H9 (cell line): ENCODE measurements at regions not wholly inside any gene's neighbourhood (a gene's known extent, or its start where the extent isn't known, plus 50 kb on each side); places are given as distances from the start of the nearest gene placed in this dataset.

Experiments used
- DNase-seq: peaks from one replicate; pipeline ENCODE4 v3.0.0-alpha.2; 2017
- H2AFZ ChIP-seq: one replicate; pipeline ENCODE4 v1.6.1; 2013; ENCODE audit warnings: mild to moderate bottlenecking, low read length, control low read depth, moderate library complexity
- H2AK5ac ChIP-seq: 2 replicates; pipeline ENCODE4 v1.6.1; 2013; ENCODE audit warnings: low read length, control low read depth, mixed read lengths; ENCODE audit not compliant: insufficient read length
- H2BK120ac ChIP-seq: one replicate; pipeline ENCODE4 v1.6.1; 2013; ENCODE audit warnings: low read depth, mild to moderate bottlenecking, low read length, control low read depth, inconsistent platforms; ENCODE audit not compliant: poor library complexity, severe bottlenecking
- H2BK12ac ChIP-seq: 2 replicates; pipeline ENCODE4 v1.6.1; 2013; ENCODE audit warnings: low read length, control low read depth, mixed read lengths, low read depth; ENCODE audit not compliant: insufficient read length
- H2BK15ac ChIP-seq: 2 replicates; pipeline ENCODE4 v1.6.1; 2013; ENCODE audit warnings: low read depth, low read length, control low read depth
- H2BK20ac ChIP-seq: one replicate; pipeline ENCODE4 v1.6.1; 2013; ENCODE audit warnings: low read depth, mild to moderate bottlenecking, low read length, control low read depth, inconsistent platforms; ENCODE audit not compliant: poor library complexity, severe bottlenecking
- H2BK5ac ChIP-seq: 2 replicates; pipeline ENCODE4 v1.6.1; 2013; ENCODE audit warnings: low read length, control low read depth, mixed read lengths; ENCODE audit not compliant: insufficient read length
- H3K14ac ChIP-seq: 2 replicates; pipeline ENCODE4 v1.6.1; 2013; ENCODE audit warnings: low read length, control low read depth; ENCODE audit not compliant: insufficient read depth
- H3K18ac ChIP-seq: 2 replicates; pipeline ENCODE4 v1.6.1; 2013; ENCODE audit warnings: low read depth, mild to moderate bottlenecking, mixed read lengths, low read length, control low read depth; ENCODE audit not compliant: insufficient read length
- H3K23ac ChIP-seq: 2 replicates; pipeline ENCODE4 v1.6.1; 2013; ENCODE audit warnings: low read length, control low read depth, mixed read lengths, low read depth; ENCODE audit not compliant: insufficient read length
- H3K23me2 ChIP-seq: 2 replicates; pipeline ENCODE4 v1.6.1; 2013; ENCODE audit warnings: low read depth, mild to moderate bottlenecking, mixed read lengths, low read length, control low read depth; ENCODE audit not compliant: insufficient read length, poor library complexity, severe bottlenecking
- H3K27ac ChIP-seq: 2 replicates; pipeline ENCODE4 v1.5.1; 2013; ENCODE audit warnings: low read length, control low read depth, mixed read lengths, low read depth; ENCODE audit not compliant: insufficient read length
- H3K27me3 ChIP-seq: 2 replicates; pipeline ENCODE4 v1.6.1; 2013; ENCODE audit warnings: low read length, control low read depth, inconsistent platforms; ENCODE audit not compliant: insufficient read depth
- H3K4ac ChIP-seq: 2 replicates; pipeline ENCODE4 v1.6.1; 2013; ENCODE audit warnings: low read depth, mild to moderate bottlenecking, control low read depth, inconsistent platforms, low read length, moderate library complexity
- H3K4me1 ChIP-seq: 2 replicates; pipeline ENCODE4 v1.6.1; 2013; ENCODE audit warnings: low read length, control low read depth, inconsistent platforms; ENCODE audit not compliant: insufficient read depth
- H3K4me2 ChIP-seq: 2 replicates; pipeline ENCODE4 v1.6.1; 2013; ENCODE audit warnings: low read length, control low read depth, mixed read lengths; ENCODE audit not compliant: insufficient read length, insufficient read depth
- H3K56ac ChIP-seq: 2 replicates; pipeline ENCODE4 v1.6.1; 2013; ENCODE audit warnings: low read depth, mild to moderate bottlenecking, mixed read lengths, low read length, control low read depth; ENCODE audit not compliant: insufficient read length
- H3K79me1 ChIP-seq: 2 replicates; pipeline ENCODE4 v1.6.1; 2013; ENCODE audit warnings: low read depth, mild to moderate bottlenecking, moderate library complexity, low read length, control low read depth, inconsistent platforms; ENCODE audit not compliant: insufficient read depth, poor library complexity, severe bottlenecking
- H3K79me2 ChIP-seq: 2 replicates; pipeline ENCODE4 v1.6.1; 2013; ENCODE audit warnings: low read length, control low read depth, inconsistent platforms; ENCODE audit not compliant: insufficient read depth
- H3K9ac ChIP-seq: 2 replicates; pipeline ENCODE4 v1.6.1; 2013; ENCODE audit warnings: low read length, control low read depth, mixed read lengths; ENCODE audit not compliant: insufficient read length; ENCODE audit errors: extremely low read depth
- H3K9me3 ChIP-seq: one replicate; pipeline ENCODE4 v1.6.1; 2013; ENCODE audit warnings: low read depth, low read length, inconsistent platforms; ENCODE audit not compliant: control insufficient read depth
- H3T11ph ChIP-seq: one replicate; pipeline ENCODE4 v1.6.1; 2013; ENCODE audit warnings: mild to moderate bottlenecking, low read length, control low read depth, inconsistent platforms
- H4K20me1 ChIP-seq: one replicate; pipeline ENCODE4 v1.6.1; 2013; ENCODE audit not compliant: control insufficient read depth, insufficient read length, insufficient read depth
- H4K5ac ChIP-seq: 2 replicates; pipeline ENCODE4 v1.6.1; 2013; ENCODE audit warnings: low read depth, mild to moderate bottlenecking, mixed read lengths, low read length, control low read depth; ENCODE audit not compliant: insufficient read length
- H4K8ac ChIP-seq: replicated peaks from 2 replicates; pipeline ENCODE4 v1.6.1; 2013; ENCODE audit warnings: low read length, control low read depth, mixed read lengths, low read depth; ENCODE audit not compliant: insufficient read length
- H4K91ac ChIP-seq: 2 replicates; pipeline ENCODE4 v1.6.1; 2013; ENCODE audit warnings: low read depth, mild to moderate bottlenecking, moderate library complexity, mixed read lengths, low read length, control low read depth; ENCODE audit not compliant: insufficient read length
- H3K27ac Mint-ChIP-seq, 3 experiments: 2 replicates in 2 of 3; 3 replicates in 1 of 3; pipeline ENCODE4 v1.8.0; 2020 to 2021; ENCODE audit warnings: mixed read lengths in 3 of 3, mild to moderate bottlenecking in 1 of 3, moderate library complexity in 1 of 3
- H3K27me3 Mint-ChIP-seq: 2 replicates; pipeline ENCODE4 v1.8.0; 2021; ENCODE audit warnings: low read depth, mild to moderate bottlenecking, moderate library complexity, mixed read lengths
- H3K36me3 Mint-ChIP-seq, 3 experiments: 2 replicates in 2 of 3; 3 replicates in 1 of 3; pipeline ENCODE4 v1.8.0; 2020 to 2021; ENCODE audit warnings: low read depth in 3 of 3, mixed read lengths in 3 of 3; ENCODE audit not compliant: insufficient read depth in 1 of 3
- H3K4me1 Mint-ChIP-seq, 2 experiments: 2 replicates each; pipeline ENCODE4 v1.8.0; 2020; ENCODE audit warnings: mixed read lengths in 2 of 2
- H3K4me3 Mint-ChIP-seq, 2 experiments: 2 replicates in 1 of 2; 3 replicates in 1 of 2; pipeline ENCODE4 v1.8.0; 2020 to 2021; ENCODE audit warnings: mild to moderate bottlenecking in 2 of 2, mixed read lengths in 2 of 2, moderate library complexity in 1 of 2
- H3K9me3 Mint-ChIP-seq, 2 experiments: 2 replicates in 1 of 2; 3 replicates in 1 of 2; pipeline ENCODE4 v1.8.0; 2020; ENCODE audit warnings: mild to moderate bottlenecking in 2 of 2, mixed read lengths in 2 of 2, moderate library complexity in 1 of 2
- WGBS: extraction: QIAGEN DNeasy Blood & Tissue Kit; methylation state at CpG from one replicate; pipeline ENCODE4 v1.1.7; 2013; ENCODE audit warnings: missing lambda C conversion rate, low lambda C conversion rate, mixed read lengths; ENCODE audit not compliant: insufficient read length; ENCODE audit errors: extremely low coverage; 5-methylcytosine and 5-hydroxymethylcytosine counted together
- TF ChIP-seq, protein P1 (sequence below): fragments of 200-600 bp; sonication (generic); conservative IDR thresholded peaks from 3 replicates; pipeline ENCODE4 v1.8.0; 2021; ENCODE audit warnings: antibody characterized with exemption, mild to moderate bottlenecking

DNA sequence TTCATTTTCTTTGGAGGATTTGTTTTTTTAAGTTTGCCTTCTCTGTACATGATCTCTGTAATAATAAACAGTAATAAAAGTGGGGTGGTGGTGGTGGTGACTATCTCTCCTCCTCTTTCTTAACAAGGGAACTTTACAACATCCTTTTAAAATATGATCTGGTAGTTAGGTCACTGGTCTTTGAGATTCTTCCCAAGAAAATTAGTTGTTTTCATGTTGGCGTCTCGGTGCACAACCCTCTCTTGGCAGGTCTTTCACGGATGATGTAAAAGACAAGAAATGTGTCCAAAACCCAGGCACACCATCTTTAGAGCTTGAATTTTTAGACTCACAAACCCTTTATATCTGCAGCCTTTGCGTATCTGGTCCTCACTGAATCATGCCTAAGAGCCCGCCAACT is 488.5 kb upstream of the TBX3 start:
- H4K20me1 ChIP-seq: no peaks in the 10 kb centered on the region
- Mint-ChIP-seq H3K4me1 (no peaks in the 10 kb centered on the region), H3K9me3 (no peaks in the 10 kb centered on the region), H3K4me3 (no peak overlapping the region), H3K27me3 (peaks cover 35% of the 10 kb centered on the region), H3K27ac (no peak overlapping the region), H3K36me3 (no peaks in the 10 kb centered on the region)
- H2AK5ac ChIP-seq: no peak overlapping the region
- no peak overlapping the region for H3K9ac ChIP-seq
- H2BK5ac ChIP-seq: no peak overlapping the region
- no peak overlapping the region for H3T11ph ChIP-seq
- no peak overlapping the region for H2BK15ac ChIP-seq
- no peak overlapping the region for H2AFZ ChIP-seq
- H3K56ac ChIP-seq: no peak overlapping the region
- no peak overlapping the region for H4K5ac ChIP-seq
- H3K18ac ChIP-seq: no peak overlapping the region
- no peak overlapping the region for H3K14ac ChIP-seq
- H3K4ac ChIP-seq: no peak overlapping the region
- H2BK120ac ChIP-seq: no peak overlapping the region
- no peak overlapping the region for H3K23ac ChIP-seq
- H2BK12ac ChIP-seq: no peak overlapping the region
- H3K27ac ChIP-seq: no peak overlapping the region
- no CpG with 5 or more reads among the region's 5 CpGs for WGBS
- no peaks in the 10 kb centered on the region for H3K27me3 ChIP-seq
- no peaks in the 10 kb centered on the region for H3K4me1 ChIP-seq
- H3K4me2 ChIP-seq: no peak overlapping the region
- H3K79me1 ChIP-seq: no peaks in the 10 kb centered on the region
- H3K23me2 ChIP-seq: no peaks in the 10 kb centered on the region
- DNase-seq: no peak
- H3K79me2 ChIP-seq: no peaks in the 10 kb centered on the region
- H2BK20ac ChIP-seq: no peak overlapping the region
- H4K8ac ChIP-seq: no peak overlapping the region
- TF ChIP-seq, protein P1, sequence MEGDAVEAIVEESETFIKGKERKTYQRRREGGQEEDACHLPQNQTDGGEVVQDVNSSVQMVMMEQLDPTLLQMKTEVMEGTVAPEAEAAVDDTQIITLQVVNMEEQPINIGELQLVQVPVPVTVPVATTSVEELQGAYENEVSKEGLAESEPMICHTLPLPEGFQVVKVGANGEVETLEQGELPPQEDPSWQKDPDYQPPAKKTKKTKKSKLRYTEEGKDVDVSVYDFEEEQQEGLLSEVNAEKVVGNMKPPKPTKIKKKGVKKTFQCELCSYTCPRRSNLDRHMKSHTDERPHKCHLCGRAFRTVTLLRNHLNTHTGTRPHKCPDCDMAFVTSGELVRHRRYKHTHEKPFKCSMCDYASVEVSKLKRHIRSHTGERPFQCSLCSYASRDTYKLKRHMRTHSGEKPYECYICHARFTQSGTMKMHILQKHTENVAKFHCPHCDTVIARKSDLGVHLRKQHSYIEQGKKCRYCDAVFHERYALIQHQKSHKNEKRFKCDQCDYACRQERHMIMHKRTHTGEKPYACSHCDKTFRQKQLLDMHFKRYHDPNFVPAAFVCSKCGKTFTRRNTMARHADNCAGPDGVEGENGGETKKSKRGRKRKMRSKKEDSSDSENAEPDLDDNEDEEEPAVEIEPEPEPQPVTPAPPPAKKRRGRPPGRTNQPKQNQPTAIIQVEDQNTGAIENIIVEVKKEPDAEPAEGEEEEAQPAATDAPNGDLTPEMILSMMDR: no peak
- no peaks in the 10 kb centered on the region for H3K9me3 ChIP-seq
- H4K91ac ChIP-seq: no peak overlapping the region
